Stomach (tissue), 4 donors: ENCODE measurements at regions not wholly inside any gene's neighbourhood (a gene's known extent, or its start where the extent isn't known, plus 50 kb on each side); places are given as distances from the start of the nearest gene placed in this dataset.

Source experiments
- CTCF ChIP-seq, 7 experiments: fragments of 450-650 bp in 4 of 7; fragments of 200-600 bp in 3 of 7; sonication (generic) in 3 of 7; IDR thresholded peaks; one replicate each; pipeline ENCODE4 v1.5.1; 2016 to 2019; ENCODE audit warnings: antibody characterized with exemption in 7 of 7, control low read depth in 2 of 7, mild to moderate bottlenecking in 1 of 7
- EP300 ChIP-seq: sonication (generic); formaldehyde crosslinking; IDR thresholded peaks from one replicate; pipeline ENCODE4 v1.6.1; 2017; ENCODE audit warnings: antibody characterized with exemption
- POLR2A ChIP-seq, 4 donors: fragments of 450-650 bp; IDR thresholded peaks; one replicate each; pipeline ENCODE4 v1.6.1; 2016; ENCODE audit warnings: antibody characterized with exemption in 4 of 4, control low read depth in 2 of 4, mild to moderate bottlenecking in 1 of 4, moderate library complexity in 1 of 4
- POLR2AphosphoS5 ChIP-seq, 3 donors: sonication (generic); formaldehyde crosslinking; IDR thresholded peaks; one replicate each; pipeline ENCODE4 v1.6.1; 2016; ENCODE audit warnings: antibody characterized with exemption in 3 of 3

- no peak for TF ChIP-seq CTCF (IDR thresholded peaks at IDR 0.05)
- no peak for TF ChIP-seq EP300
- TF ChIP-seq POLR2A (IDR thresholded peaks at IDR 0.05), result no peak
- TF ChIP-seq POLR2AphosphoS5 (IDR thresholded peaks at IDR 0.05), result no peak
Observed at GRCh38 chr18:22260208-22260820, 90.9 kb downstream of the GATA6 start.
